ENCODE measurements at regions not wholly inside any gene's neighbourhood (a gene's known extent, or its start where the extent isn't known, plus 50 kb on each side); places are given as distances from the start of the nearest gene placed in this dataset.

- no peak overlapping the region for H3K4me3 ChIP-seq (ENCODE audit: low read length)
- DNase-seq (ENCODE audit: low read depth), result no peak
- TF ChIP-seq CTCF (conservative IDR thresholded peaks at IDR 0.05; ENCODE audit: low read depth, low read length), result no peak
Observed at GRCh38 chr1:79959635-79960034, 953.1 kb upstream of the ADGRL4 start.

- DNase-seq (ENCODE audit: low read depth), result no peak
- TF ChIP-seq CTCF (conservative IDR thresholded peaks at IDR 0.05; ENCODE audit: low read depth, low read length), result no peak
- no peak overlapping the region for H3K4me3 ChIP-seq (ENCODE audit: low read length)
Observed at GRCh38 chr1:79955966-79956365, 949.4 kb upstream of the ADGRL4 start.

- no peak for TF ChIP-seq CTCF (conservative IDR thresholded peaks at IDR 0.05; ENCODE audit: low read depth, low read length)
- H3K4me3 ChIP-seq (ENCODE audit: low read length), result no peak overlapping the region
- DNase-seq (ENCODE audit: low read depth), result no peak
Observed at GRCh38 chr1:79950511-79950910, 944.0 kb upstream of the ADGRL4 start.

GRCh38 chr1:79945391-79945790, 938.9 kb upstream of the ADGRL4 start:
- TF ChIP-seq CTCF (conservative IDR thresholded peaks at IDR 0.05; ENCODE audit: low read depth, low read length), result no peak
- DNase-seq (ENCODE audit: low read depth), result no peak
- no peak overlapping the region for H3K4me3 ChIP-seq (ENCODE audit: low read length)

GRCh38 chr1:79929356-79929755, 922.8 kb upstream of the ADGRL4 start:
- no peak overlapping the region for H3K4me3 ChIP-seq (ENCODE audit: low read length)
- DNase-seq (ENCODE audit: low read depth), result no peak
- no peak for TF ChIP-seq CTCF (conservative IDR thresholded peaks at IDR 0.05; ENCODE audit: low read depth, low read length)

GRCh38 chr1:79928901-79929300, 922.4 kb upstream of the ADGRL4 start:
- TF ChIP-seq CTCF (conservative IDR thresholded peaks at IDR 0.05; ENCODE audit: low read depth, low read length), result no peak
- no peak overlapping the region for H3K4me3 ChIP-seq (ENCODE audit: low read length)
- DNase-seq (ENCODE audit: low read depth), result no peak

- no peak for TF ChIP-seq CTCF (conservative IDR thresholded peaks at IDR 0.05; ENCODE audit: low read depth, low read length)
- DNase-seq (ENCODE audit: low read depth), result no peak
- no peak overlapping the region for H3K4me3 ChIP-seq (ENCODE audit: low read length)
Observed at GRCh38 chr1:79920960-79921669, 914.6 kb upstream of the ADGRL4 start.
